ENCODE measurements at regions not wholly inside any gene's neighbourhood (a gene's known extent, or its start where the extent isn't known, plus 50 kb on each side); places are given as distances from the start of the nearest gene placed in this dataset.

DNA sequence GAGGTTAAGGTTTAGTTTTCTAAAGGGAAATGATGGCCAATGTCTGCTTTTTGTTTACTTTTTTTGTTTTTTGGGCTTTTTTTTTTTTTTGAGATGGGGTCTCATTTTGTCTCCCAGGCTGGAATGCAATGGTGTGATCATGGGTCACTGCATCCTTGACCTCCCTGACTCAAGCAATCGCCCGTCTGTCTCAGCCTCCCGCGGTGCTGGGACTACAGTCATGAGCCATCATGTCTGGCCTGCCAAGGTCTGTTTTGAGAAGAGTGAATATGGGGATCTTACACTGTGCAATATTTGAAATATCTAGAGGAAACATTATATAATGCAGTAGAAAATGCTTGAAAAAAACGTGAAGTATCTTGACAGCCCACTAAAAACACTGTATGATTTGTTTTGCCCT is 162.5 kb downstream of the GASK1B start:
- Histone ChIP-seq H3K4me1 (ENCODE audit: control insufficient read depth, insufficient read depth, low read length) (no peaks in the 10 kb centered on the region; the same call in 1 of the 2 replicates), H3K36me3 (ENCODE audit: control insufficient read depth in 2 of 2, insufficient read depth in 1 of 2, low read length in 2 of 2) (no peaks in the 10 kb centered on the region), H3K27ac (ENCODE audit: extremely low read depth, low read depth, low read length) (no peak overlapping the region), H3K9me3 (ENCODE audit: control insufficient read depth, insufficient read depth, low read depth, low read length) (no peaks in the 10 kb centered on the region), H3K4me3 (ENCODE audit: low read depth, low read length) (no peak overlapping the region)
- TF ChIP-seq, protein P1, sequence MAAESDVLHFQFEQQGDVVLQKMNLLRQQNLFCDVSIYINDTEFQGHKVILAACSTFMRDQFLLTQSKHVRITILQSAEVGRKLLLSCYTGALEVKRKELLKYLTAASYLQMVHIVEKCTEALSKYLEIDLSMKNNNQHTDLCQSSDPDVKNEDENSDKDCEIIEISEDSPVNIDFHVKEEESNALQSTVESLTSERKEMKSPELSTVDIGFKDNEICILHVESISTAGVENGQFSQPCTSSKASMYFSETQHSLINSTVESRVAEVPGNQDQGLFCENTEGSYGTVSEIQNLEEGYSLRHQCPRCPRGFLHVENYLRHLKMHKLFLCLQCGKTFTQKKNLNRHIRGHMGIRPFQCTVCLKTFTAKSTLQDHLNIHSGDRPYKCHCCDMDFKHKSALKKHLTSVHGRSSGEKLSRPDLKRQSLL (tag by site-specific recombination; IDR thresholded peaks at IDR 0.05) = no peak
- TF ChIP-seq ZNF174 (tag by site-specific recombination; IDR thresholded peaks at IDR 0.05) = no peak
- TF ChIP-seq ZBTB17 (tag by site-specific recombination; IDR thresholded peaks at IDR 0.05) = no peak
- TF ChIP-seq IKZF3 (tag by site-specific recombination; IDR thresholded peaks at IDR 0.05) = no peak
- TF ChIP-seq MYNN (tag by site-specific recombination; IDR thresholded peaks at IDR 0.05; ENCODE audit: borderline replicate concordance) = no peak
- no peak for TF ChIP-seq ZNF248 (tag by site-specific recombination; IDR thresholded peaks at IDR 0.05)
- no peak for TF ChIP-seq ZNF16 (tag by site-specific recombination; IDR thresholded peaks at IDR 0.05; ENCODE audit: low read depth)
- no peak for TF ChIP-seq ZNF521 (tag by site-specific recombination; IDR thresholded peaks at IDR 0.05)
- no peak for TF ChIP-seq YY1 (tag by site-specific recombination; IDR thresholded peaks at IDR 0.05)
- TF ChIP-seq, protein P2, sequence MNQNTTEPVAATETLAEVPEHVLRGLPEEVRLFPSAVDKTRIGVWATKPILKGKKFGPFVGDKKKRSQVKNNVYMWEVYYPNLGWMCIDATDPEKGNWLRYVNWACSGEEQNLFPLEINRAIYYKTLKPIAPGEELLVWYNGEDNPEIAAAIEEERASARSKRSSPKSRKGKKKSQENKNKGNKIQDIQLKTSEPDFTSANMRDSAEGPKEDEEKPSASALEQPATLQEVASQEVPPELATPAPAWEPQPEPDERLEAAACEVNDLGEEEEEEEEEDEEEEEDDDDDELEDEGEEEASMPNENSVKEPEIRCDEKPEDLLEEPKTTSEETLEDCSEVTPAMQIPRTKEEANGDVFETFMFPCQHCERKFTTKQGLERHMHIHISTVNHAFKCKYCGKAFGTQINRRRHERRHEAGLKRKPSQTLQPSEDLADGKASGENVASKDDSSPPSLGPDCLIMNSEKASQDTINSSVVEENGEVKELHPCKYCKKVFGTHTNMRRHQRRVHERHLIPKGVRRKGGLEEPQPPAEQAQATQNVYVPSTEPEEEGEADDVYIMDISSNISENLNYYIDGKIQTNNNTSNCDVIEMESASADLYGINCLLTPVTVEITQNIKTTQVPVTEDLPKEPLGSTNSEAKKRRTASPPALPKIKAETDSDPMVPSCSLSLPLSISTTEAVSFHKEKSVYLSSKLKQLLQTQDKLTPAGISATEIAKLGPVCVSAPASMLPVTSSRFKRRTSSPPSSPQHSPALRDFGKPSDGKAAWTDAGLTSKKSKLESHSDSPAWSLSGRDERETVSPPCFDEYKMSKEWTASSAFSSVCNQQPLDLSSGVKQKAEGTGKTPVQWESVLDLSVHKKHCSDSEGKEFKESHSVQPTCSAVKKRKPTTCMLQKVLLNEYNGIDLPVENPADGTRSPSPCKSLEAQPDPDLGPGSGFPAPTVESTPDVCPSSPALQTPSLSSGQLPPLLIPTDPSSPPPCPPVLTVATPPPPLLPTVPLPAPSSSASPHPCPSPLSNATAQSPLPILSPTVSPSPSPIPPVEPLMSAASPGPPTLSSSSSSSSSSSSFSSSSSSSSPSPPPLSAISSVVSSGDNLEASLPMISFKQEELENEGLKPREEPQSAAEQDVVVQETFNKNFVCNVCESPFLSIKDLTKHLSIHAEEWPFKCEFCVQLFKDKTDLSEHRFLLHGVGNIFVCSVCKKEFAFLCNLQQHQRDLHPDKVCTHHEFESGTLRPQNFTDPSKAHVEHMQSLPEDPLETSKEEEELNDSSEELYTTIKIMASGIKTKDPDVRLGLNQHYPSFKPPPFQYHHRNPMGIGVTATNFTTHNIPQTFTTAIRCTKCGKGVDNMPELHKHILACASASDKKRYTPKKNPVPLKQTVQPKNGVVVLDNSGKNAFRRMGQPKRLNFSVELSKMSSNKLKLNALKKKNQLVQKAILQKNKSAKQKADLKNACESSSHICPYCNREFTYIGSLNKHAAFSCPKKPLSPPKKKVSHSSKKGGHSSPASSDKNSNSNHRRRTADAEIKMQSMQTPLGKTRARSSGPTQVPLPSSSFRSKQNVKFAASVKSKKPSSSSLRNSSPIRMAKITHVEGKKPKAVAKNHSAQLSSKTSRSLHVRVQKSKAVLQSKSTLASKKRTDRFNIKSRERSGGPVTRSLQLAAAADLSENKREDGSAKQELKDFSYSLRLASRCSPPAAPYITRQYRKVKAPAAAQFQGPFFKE (tag by site-specific recombination; IDR thresholded peaks at IDR 0.05; ENCODE audit: borderline replicate concordance) = no peak
- TF ChIP-seq, protein P3, sequence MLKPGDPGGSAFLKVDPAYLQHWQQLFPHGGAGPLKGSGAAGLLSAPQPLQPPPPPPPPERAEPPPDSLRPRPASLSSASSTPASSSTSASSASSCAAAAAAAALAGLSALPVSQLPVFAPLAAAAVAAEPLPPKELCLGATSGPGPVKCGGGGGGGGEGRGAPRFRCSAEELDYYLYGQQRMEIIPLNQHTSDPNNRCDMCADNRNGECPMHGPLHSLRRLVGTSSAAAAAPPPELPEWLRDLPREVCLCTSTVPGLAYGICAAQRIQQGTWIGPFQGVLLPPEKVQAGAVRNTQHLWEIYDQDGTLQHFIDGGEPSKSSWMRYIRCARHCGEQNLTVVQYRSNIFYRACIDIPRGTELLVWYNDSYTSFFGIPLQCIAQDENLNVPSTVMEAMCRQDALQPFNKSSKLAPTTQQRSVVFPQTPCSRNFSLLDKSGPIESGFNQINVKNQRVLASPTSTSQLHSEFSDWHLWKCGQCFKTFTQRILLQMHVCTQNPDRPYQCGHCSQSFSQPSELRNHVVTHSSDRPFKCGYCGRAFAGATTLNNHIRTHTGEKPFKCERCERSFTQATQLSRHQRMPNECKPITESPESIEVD (tag by site-specific recombination; IDR thresholded peaks at IDR 0.05) = no peak
- TF ChIP-seq ZNF146 (tag by site-specific recombination; IDR thresholded peaks at IDR 0.05) = no peak
- TF ChIP-seq ZNF571 (tag by site-specific recombination; IDR thresholded peaks at IDR 0.05) = no peak
- no peak for TF ChIP-seq ZNF155 (tag by site-specific recombination; IDR thresholded peaks at IDR 0.05)
- no peak for TF ChIP-seq ZNF791 (tag by site-specific recombination; IDR thresholded peaks at IDR 0.05)
- no peak for TF ChIP-seq SALL2 (tag by site-specific recombination; IDR thresholded peaks at IDR 0.05; ENCODE audit: borderline replicate concordance)
- ChIA-PET CTCF (no interaction called here), POLR2A (no interaction called here)

DNA sequence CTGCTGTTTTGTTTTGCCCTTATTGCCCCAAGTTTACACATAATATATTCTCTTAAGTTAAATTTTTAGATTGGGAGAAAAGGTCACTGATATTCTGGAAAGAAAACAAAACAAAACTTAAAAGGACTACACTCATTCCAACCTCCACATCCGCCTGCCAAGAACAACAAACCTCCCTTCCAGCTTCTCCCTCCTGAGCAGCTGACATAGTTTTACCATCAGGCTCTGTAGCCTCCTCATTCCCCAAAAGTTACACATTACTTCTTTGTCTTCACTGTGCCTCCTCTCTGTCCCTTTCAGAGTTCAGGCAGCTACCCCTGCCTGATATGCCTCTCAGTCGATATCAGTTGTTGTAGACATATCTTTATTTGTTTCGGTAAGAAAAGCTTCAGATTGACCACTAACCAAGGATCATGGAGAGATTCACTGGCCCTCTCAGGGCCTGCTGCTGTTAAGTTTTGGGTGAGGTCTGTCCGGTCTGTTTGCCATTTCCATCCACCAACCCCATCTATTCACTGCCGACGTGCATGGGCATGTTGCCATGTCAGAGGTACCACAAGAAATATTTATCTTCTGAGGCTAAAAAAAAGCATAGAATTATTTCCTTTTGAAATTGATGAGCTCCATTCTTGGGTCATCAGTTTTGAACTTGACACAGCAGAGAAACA is 164.1 kb downstream of the GASK1B start:
- ChIA-PET CTCF (no interaction called here), POLR2A (no interaction called here)
- TF ChIP-seq ZNF585B (tag by site-specific recombination; IDR thresholded peaks at IDR 0.05) (no peak), WT1 (tag by site-specific recombination; IDR thresholded peaks at IDR 0.05) (peak; percentile 67)
- H3K36me3 ChIP-seq (ENCODE audit: control insufficient read depth in 2 of 2, insufficient read depth in 1 of 2, low read length in 2 of 2) = no peaks in the 10 kb centered on the region
- H3K9me3 ChIP-seq (ENCODE audit: control insufficient read depth, insufficient read depth, low read depth, low read length) = no peaks in the 10 kb centered on the region
- no peaks in the 10 kb centered on the region; the same call in 1 of the 2 replicates for H3K4me1 ChIP-seq (ENCODE audit: control insufficient read depth, insufficient read depth, low read length)
- no peak overlapping the region for H3K4me3 ChIP-seq (ENCODE audit: low read depth, low read length)
- H3K27ac ChIP-seq (ENCODE audit: extremely low read depth, low read depth, low read length) = no peak overlapping the region
